ENCODE measurements at regions not wholly inside any gene's neighbourhood (a gene's known extent, or its start where the extent isn't known, plus 50 kb on each side); places are given as distances from the start of the nearest gene placed in this dataset.

DNA sequence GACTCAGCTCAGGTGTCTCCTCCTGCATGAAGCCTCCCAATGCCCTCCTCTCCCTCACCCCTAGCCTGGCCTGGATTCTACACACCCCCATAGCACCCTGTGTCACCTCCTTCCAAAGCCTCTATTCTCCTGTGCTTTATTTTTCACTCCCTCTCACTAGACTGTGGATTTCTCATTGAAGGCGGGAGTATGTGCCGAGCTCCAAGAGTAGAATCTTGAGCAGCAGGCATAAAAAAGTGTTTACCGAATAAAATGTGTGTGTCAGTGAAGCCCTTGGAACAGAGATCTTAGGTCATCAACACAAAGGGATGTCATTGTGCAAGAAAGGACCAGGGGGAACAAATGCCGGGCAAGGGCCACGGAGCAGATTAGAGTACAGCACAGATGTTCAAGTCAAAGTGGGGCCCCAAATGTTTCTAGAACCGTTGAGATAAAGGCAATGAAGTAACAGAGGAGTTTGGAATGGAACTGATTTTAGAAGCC lies 106.1 kb upstream of the TMEM170B start:
- Histone ChIP-seq H3K9ac (peak overlapping the region; percentile 13; the same call in 1 of the 2 replicates), H3K4me2 (no peak overlapping the region), H3K9me3 (no peaks in the 10 kb centered on the region), H2AFZ (ENCODE audit: low read depth) (peak overlapping the region; percentile 12; the same call in 1 of the 2 replicates), H3K27ac (ENCODE audit: low read depth in 2 of 2, low read length in 1 of 2) (peak overlapping the region in 1 of 2 experiments; percentile 95; a peak in 2 of 4 replicates), H3K79me2 (ENCODE audit: insufficient read depth) (no peaks in the 10 kb centered on the region), H3F3A (replicated peaks; ENCODE audit: insufficient read depth) (peaks cover 31% of the 10 kb centered on the region), H3K4me3 (ENCODE audit: low read depth in 2 of 2, low read length in 1 of 2) (no peak overlapping the region), H3K9me2 (no peaks in the 10 kb centered on the region), H4K20me1 (ENCODE audit: insufficient read depth) (no peaks in the 10 kb centered on the region), H3K4me1 (ENCODE audit: control insufficient read depth in 1 of 2, insufficient read depth in 2 of 2, low read depth in 1 of 2, low read length in 1 of 2) (peaks cover 4 to 49% of the 10 kb centered on the region in 2 experiments), H3K27me3 (ENCODE audit: insufficient read depth) (no peaks in the 10 kb centered on the region), H3K36me3 (replicated peaks in 1 of 2; ENCODE audit: control insufficient read depth in 1 of 2, insufficient read depth in 2 of 2, low read length in 1 of 2) (no peaks in the 10 kb centered on the region)
- POLR2A ChIA-PET: no interaction called here
- CTCF ChIA-PET: interaction anchor here (0.8 to 1.2 kb wide), 2 partner anchors 10 to 121 kb away, joined by 3 to 5 read pairs; no protein-coding TSS in a partner anchor
- DNase-seq: no peak
- 88% methylated on average over 6 of the region's 6 CpGs for WGBS (ENCODE audit: low lambda C conversion rate)
- TF ChIP-seq, protein P1, sequence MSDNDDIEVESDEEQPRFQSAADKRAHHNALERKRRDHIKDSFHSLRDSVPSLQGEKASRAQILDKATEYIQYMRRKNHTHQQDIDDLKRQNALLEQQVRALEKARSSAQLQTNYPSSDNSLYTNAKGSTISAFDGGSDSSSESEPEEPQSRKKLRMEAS (IDR thresholded peaks at IDR 0.05; ENCODE audit: low read depth): no peak

DNA sequence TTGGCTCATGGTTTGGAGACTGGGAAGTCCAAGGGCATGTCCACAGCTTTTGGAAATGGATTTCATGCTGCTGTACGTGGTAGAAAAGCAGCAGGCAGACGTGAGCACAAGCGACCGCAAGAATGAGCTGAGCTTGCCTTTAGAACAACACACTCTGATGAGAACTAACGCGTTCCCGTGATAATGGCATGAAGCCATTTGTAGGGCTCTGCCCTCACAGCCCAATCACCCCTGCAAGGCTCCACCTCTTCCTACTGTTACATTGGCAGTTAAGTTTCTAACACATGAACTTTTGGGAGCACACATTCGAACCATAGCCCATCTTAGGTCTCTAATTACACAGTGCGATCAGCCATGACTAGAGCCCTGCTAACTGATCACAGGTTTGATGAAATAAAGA lies 107.5 kb upstream of the TMEM170B start:
- CTCF ChIA-PET: no interaction called here

DNA sequence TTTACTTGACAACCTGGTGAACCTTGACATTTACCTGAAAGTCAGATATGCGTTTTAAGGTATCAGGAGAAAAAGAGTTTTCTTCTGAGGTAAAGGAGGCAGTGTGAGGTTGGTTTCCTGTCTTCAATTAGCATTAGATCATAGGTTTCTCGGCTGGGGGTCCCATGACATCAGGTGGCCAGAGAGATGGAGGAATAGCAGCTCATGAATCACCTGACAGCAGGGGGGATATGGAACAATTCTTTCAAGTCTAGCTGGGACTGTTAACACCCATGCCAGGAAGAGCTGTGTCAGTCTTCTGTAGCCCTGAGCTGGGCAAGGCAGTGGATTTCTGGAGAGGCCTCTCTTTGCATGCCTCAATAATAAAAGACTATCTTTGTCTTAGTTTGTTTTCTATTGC lies 108.0 kb upstream of the TMEM170B start:
- Histone ChIP-seq H3K79me2 (ENCODE audit: insufficient read depth) (no peaks in the 10 kb centered on the region), H3K9me3 (no peaks in the 10 kb centered on the region), H3F3A (replicated peaks; ENCODE audit: insufficient read depth) (peaks cover 27% of the 10 kb centered on the region), H3K4me1 (ENCODE audit: control insufficient read depth in 1 of 2, insufficient read depth in 2 of 2, low read depth in 1 of 2, low read length in 1 of 2) (peaks cover 10 to 50% of the 10 kb centered on the region in 2 experiments), H3K9me2 (no peaks in the 10 kb centered on the region), H3K27ac (ENCODE audit: low read depth in 2 of 2, low read length in 1 of 2) (peak overlapping the region in 1 of 2 experiments; percentile 67; a peak in 2 of 4 replicates), H4K20me1 (ENCODE audit: insufficient read depth) (no peaks in the 10 kb centered on the region), H2AFZ (ENCODE audit: low read depth) (no peak overlapping the region), H3K4me3 (ENCODE audit: low read depth in 2 of 2, low read length in 1 of 2) (no peak overlapping the region), H3K4me2 (no peak overlapping the region), H3K36me3 (replicated peaks in 1 of 2; ENCODE audit: control insufficient read depth in 1 of 2, insufficient read depth in 2 of 2, low read length in 1 of 2) (no peaks in the 10 kb centered on the region), H3K27me3 (ENCODE audit: insufficient read depth) (no peaks in the 10 kb centered on the region), H3K9ac (no peak overlapping the region)
- ChIA-PET POLR2A (no interaction called here), CTCF (no interaction called here)
- 72% methylated on average over 2 of the region's 2 CpGs for WGBS (ENCODE audit: low lambda C conversion rate)
- DNase-seq: no peak
- TF ChIP-seq RXRA (IDR thresholded peaks at IDR 0.05; ENCODE audit: borderline replicate concordance, low read depth): no peak
- TF ChIP-seq YY1 (IDR thresholded peaks at IDR 0.05; ENCODE audit: low read depth): no peak
- TF ChIP-seq, protein P2, sequence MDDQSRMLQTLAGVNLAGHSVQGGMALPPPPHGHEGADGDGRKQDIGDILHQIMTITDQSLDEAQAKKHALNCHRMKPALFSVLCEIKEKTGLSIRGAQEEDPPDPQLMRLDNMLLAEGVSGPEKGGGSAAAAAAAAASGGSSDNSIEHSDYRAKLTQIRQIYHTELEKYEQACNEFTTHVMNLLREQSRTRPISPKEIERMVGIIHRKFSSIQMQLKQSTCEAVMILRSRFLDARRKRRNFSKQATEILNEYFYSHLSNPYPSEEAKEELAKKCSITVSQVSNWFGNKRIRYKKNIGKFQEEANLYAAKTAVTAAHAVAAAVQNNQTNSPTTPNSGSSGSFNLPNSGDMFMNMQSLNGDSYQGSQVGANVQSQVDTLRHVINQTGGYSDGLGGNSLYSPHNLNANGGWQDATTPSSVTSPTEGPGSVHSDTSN (IDR thresholded peaks at IDR 0.05): no peak
- TF ChIP-seq, protein P3, sequence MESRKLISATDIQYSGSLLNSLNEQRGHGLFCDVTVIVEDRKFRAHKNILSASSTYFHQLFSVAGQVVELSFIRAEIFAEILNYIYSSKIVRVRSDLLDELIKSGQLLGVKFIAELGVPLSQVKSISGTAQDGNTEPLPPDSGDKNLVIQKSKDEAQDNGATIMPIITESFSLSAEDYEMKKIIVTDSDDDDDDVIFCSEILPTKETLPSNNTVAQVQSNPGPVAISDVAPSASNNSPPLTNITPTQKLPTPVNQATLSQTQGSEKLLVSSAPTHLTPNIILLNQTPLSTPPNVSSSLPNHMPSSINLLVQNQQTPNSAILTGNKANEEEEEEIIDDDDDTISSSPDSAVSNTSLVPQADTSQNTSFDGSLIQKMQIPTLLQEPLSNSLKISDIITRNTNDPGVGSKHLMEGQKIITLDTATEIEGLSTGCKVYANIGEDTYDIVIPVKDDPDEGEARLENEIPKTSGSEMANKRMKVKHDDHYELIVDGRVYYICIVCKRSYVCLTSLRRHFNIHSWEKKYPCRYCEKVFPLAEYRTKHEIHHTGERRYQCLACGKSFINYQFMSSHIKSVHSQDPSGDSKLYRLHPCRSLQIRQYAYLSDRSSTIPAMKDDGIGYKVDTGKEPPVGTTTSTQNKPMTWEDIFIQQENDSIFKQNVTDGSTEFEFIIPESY (IDR thresholded peaks at IDR 0.05; ENCODE audit: borderline replicate concordance, low read depth): no peak
- no peak for TF ChIP-seq JUND (IDR thresholded peaks at IDR 0.05)
- TF ChIP-seq EP300 (IDR thresholded peaks at IDR 0.05; ENCODE audit: borderline replicate concordance in 1 of 2, low read depth in 1 of 2, low read length in 1 of 2): no peak; a peak in 1 of 4 replicates
- peak; percentile 37; the same call in 1 of the 2 replicates for TF ChIP-seq TCF12 (IDR thresholded peaks at IDR 0.05)
- no peak for TF ChIP-seq MEF2A (IDR thresholded peaks at IDR 0.05; ENCODE audit: borderline replicate concordance, low read depth)
- TF ChIP-seq NRF1 (IDR thresholded peaks at IDR 0.05; ENCODE audit: low read depth, low read length): no peak
- no peak for TF ChIP-seq TEAD4 (IDR thresholded peaks at IDR 0.05; ENCODE audit: borderline replicate concordance, insufficient read depth)
- TF ChIP-seq GATA2 (CRISPR knock-in tag; IDR thresholded peaks at IDR 0.05): no peak
- TF ChIP-seq MXI1 (IDR thresholded peaks at IDR 0.05; ENCODE audit: low read depth, low read length): no peak
- 0 out of 2 replicates have a peak, but pooled peaks have one; percentile 26 for TF ChIP-seq FOSL2 (IDR thresholded peaks at IDR 0.05; ENCODE audit: borderline replicate concordance, low read depth)

More for the DNA sequence above, 107.5 kb upstream of the TMEM170B start:
- no peak for DNase-seq
- Histone ChIP-seq H3K79me2 (ENCODE audit: insufficient read depth) (no peaks in the 10 kb centered on the region), H3F3A (replicated peaks; ENCODE audit: insufficient read depth) (peaks cover 27% of the 10 kb centered on the region), H3K9me2 (no peaks in the 10 kb centered on the region), H3K4me1 (ENCODE audit: control insufficient read depth in 1 of 2, insufficient read depth in 2 of 2, low read depth in 1 of 2, low read length in 1 of 2) (peaks cover 10 to 55% of the 10 kb centered on the region in 2 experiments), H3K4me2 (no peak overlapping the region), H3K9me3 (no peaks in the 10 kb centered on the region), H3K36me3 (replicated peaks in 1 of 2; ENCODE audit: control insufficient read depth in 1 of 2, insufficient read depth in 2 of 2, low read length in 1 of 2) (no peaks in the 10 kb centered on the region), H3K27ac (ENCODE audit: low read depth in 2 of 2, low read length in 1 of 2) (0 out of 4 replicates have a peak overlapping the region, but pooled peaks of 1 of the 2 experiments have one; percentile 0), H2AFZ (ENCODE audit: low read depth) (no peak overlapping the region), H3K27me3 (ENCODE audit: insufficient read depth) (no peaks in the 10 kb centered on the region), H4K20me1 (ENCODE audit: insufficient read depth) (no peaks in the 10 kb centered on the region), H3K9ac (no peak overlapping the region), H3K4me3 (ENCODE audit: low read depth in 2 of 2, low read length in 1 of 2) (no peak overlapping the region)
- POLR2A ChIA-PET: no interaction called here
- WGBS (ENCODE audit: low lambda C conversion rate): 98% methylated on average over 9 of the region's 9 CpGs
- TF ChIP-seq, protein P4, sequence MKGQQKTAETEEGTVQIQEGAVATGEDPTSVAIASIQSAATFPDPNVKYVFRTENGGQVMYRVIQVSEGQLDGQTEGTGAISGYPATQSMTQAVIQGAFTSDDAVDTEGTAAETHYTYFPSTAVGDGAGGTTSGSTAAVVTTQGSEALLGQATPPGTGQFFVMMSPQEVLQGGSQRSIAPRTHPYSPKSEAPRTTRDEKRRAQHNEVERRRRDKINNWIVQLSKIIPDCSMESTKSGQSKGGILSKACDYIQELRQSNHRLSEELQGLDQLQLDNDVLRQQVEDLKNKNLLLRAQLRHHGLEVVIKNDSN (IDR thresholded peaks at IDR 0.05; ENCODE audit: borderline replicate concordance, low read depth): no peak
- no peak for TF ChIP-seq POLR2AphosphoS5 (IDR thresholded peaks at IDR 0.05; ENCODE audit: low read depth, low read length)
- TF ChIP-seq, protein P5, sequence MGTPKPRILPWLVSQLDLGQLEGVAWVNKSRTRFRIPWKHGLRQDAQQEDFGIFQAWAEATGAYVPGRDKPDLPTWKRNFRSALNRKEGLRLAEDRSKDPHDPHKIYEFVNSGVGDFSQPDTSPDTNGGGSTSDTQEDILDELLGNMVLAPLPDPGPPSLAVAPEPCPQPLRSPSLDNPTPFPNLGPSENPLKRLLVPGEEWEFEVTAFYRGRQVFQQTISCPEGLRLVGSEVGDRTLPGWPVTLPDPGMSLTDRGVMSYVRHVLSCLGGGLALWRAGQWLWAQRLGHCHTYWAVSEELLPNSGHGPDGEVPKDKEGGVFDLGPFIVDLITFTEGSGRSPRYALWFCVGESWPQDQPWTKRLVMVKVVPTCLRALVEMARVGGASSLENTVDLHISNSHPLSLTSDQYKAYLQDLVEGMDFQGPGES (IDR thresholded peaks at IDR 0.05; ENCODE audit: low read depth, low read length): no peak
